GM21381 (cell line): ENCODE measurements at regions not wholly inside any gene's neighbourhood (a gene's known extent, or its start where the extent isn't known, plus 50 kb on each side); places are given as distances from the start of the nearest gene placed in this dataset.
"Not testable (repeated sequence)": the region's sequence is repeated elsewhere in the genome, so short reads cannot be mapped to it uniquely, and the experiment has no call there.

ENCODE experiments used
- ATAC-seq: cut with Tn5 transposase; IDR thresholded peaks from one replicate; pipeline ENCODE4 v1.9.1; 2021; ENCODE audit warnings: mild to moderate bottlenecking, moderate library complexity; ENCODE audit not compliant: unreplicated experiment

DNA sequence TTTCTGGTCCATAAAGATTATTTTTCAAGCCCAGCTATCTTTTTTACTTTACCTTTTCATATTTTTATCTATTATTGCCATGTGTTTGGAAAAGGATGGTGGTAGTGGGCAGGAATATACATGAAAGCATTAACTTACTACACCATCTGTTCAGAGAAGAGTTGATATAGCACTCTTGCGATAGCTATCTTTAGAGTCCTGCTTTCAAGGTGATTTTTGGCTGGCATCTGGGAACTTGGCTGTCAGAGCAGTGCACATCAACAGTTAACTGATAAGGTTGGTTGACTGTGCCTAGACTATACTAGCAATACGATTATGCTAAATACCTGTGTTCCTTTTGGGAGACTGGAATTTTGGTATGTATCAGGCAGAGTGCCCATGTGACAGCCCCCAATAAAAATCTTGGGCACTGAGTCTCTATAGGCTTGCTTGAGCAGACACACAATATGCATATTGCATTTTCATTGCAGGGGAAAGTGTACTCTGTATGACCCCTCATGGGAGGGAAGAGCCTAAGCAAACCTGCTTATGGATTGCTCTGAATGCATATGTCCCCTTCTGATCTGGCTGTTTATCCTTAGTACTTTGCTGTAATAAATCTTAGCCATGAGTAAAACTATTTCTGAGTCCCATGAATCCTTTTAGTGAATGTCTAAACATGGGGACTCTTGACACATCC is 227.6 kb upstream of the C9orf72 start:
- ATAC-seq: no peak

DNA sequence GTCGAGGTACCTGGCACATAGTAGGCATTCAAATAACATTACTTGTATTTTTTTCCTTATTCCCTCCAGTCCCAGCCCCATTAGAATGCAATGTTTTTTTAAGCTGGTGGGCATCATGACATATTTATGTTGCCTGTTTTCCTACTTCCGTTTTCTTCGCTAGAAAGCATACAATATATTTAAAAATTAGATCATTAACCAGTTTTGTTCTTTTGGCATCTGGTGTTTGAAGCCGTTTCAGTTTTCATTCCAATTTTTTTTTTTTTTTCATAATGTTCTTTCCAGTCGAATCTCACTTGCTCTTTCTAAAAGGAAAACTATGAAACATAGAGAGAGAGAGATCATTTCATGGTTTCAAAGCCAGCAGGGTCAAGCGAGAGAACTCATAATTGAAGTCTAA is 228.3 kb upstream of the C9orf72 start:
- no peak for ATAC-seq

DNA sequence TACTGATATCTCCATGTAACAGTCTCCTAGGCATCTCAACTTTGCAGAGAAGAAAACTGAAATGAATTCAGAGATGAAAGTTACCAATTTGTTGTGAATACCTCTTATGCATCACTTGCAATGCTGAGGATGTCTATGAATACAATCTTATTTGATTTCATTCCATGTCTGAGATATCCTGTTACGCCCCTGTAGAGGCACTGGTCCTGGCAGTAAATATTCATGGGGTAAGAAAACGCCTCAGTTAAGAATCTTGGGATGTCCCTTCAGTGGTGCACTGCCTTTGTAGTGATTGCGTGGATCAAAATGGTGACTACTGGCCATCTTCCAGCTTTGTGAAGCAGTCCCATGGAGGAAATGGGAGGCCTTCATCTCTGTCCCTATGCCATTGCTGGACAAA is 229.1 kb upstream of the C9orf72 start:
- ATAC-seq: no peak

DNA sequence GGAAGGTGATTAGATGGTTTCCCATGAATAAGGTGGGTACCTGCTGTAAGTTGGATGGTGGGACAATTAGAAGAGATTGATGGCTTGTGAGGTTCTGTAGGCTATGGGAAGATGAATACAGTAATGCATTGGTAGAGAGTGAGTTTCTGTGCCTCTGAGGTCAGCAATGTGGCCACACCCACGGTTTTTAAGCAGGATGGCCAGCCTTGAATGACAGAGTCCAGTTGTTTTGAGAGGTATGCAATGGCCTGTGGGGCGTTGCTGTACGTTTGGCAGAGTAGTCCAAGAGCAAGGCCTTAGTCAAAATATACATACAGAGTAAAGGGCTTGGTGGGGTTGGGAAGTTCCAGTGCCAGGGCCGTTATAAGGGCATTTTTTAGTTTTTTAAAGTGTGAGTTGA is 235.6 kb upstream of the C9orf72 start:
- no peak for ATAC-seq

DNA sequence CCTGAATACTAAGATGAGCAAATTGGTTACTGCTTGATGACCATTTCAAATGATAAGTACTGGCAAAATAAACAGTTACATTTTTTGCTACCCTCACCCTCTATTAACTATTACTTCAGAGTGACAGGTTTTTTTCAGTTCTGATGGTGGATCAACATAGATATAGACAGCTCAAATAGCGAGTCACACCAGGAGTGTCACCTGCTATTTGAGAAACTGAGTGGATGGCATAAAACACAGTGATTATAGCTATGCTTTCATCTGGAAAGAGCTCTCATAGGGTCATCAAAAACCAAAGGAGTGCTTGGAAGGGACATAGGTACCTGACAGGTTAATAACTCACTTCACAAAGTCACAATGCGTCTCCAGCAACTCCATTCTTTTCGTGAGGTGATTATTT is 244.5 kb upstream of the C9orf72 start:
- ATAC-seq: no peak

DNA sequence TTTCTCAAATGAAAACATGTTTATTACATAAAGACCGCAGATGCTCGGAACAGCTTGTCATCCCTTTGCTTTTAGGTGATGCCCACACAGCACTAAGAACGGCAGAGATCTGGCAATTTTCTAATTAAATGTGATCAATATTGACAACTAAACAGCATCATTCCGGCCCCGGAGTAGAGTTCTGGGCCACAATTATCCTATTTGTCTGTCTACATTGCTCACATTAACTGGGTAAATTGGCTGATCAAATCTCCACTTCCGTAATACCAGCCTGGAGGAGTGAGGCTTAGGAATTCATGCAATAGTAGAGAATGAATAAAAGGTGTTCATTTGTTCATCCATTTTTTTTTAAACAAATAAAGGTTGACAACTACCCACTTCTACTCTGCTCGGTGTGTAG is 245.1 kb upstream of the C9orf72 start:
- no peak for ATAC-seq

DNA sequence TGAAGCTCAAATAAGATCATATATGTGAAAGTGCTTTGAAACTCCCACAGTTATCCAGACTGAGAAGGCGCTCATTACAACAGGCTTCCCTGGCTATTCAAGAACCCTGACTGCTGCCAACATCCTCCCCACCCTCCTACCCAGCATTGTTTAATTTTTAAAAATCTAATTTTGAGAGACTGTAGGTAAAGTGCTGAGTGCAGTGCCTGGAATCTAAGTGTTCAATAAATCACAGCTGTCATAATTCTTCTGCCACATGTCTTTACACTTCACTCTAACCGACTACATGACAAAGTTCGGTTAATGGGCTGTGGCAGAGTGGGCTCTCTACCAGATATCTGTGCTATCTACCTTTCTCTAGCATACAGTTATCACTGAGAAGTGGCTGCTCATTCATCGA is 255.6 kb upstream of the C9orf72 start:
- no peak for ATAC-seq

DNA sequence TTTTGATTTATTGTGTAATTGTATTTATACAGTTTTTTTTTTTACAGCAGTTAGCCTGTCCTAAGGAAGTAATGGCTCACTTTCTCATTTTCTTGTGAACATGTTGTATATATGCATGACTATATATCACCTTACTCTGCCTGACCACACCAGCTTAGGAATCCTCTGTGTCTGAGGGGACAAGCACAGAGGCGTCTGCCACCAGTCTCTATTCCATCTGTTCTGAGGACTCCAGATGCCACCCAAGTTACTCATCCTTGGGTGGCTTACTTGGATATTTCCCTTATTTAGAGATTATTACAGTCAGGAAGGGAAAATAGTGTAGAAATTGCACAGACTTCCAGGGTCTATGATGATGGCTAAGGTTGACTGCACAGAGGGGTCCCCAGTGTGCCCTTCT is 256.3 kb upstream of the C9orf72 start:
- no peak for ATAC-seq

DNA sequence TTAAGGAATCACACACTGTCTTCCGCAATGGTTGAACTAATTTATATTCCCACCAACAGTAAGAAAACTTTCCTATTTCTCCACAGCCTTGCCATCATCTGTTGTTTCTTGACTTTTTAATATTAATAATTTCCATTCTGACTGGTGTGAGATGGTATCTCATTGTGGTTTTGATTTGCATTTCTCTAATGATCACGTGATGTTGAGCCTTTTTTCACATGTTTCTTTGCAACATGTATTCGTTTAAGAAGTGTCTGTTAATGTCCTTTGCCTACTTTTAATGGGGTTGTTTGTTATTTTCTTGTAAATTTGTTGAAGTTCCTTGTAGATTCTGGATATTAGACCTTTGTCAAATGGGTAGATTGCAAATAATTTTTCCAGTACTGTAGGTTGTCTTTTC is 258.8 kb upstream of the C9orf72 start:
- ATAC-seq: not testable (repeated sequence)

DNA sequence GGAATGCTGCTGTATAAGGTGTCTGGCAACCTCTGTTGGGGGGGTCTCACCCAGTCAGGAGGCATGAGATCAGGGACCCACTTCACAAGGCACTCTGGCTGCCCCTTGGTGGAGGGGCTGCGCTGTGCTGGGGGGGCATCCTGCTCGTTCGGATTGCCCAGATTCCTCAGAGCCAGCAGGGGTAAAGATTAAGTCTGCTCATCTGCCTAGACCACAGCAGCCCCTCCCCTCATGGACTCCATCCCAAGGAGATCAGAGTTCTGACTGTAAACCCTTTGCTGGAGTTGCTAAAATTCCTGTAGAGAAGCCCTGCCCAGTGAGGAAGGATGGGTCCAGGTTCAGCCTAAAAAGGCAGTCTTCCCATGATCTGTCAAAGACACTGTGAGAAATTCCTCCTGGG is 262.0 kb upstream of the C9orf72 start:
- ATAC-seq: no peak

DNA sequence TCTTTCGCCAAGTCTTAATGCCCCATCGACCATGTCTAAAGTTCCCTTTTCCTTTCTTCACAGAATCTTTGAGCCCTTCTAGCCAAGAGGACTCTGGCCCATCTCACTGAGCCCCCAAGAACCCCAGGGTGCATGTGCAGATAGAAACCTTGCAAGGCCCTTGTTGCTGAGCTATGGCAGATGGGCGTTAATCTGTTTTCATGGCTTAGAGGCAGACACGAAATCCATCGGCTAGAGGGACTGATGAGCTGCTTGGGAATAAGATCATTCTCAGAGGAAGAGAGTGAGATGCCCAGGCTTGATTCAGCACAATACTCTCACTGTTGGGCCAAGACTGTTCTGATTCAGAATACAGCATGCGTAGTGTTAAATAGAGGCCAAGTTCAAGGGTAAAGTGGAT is 262.5 kb upstream of the C9orf72 start:
- ATAC-seq: no peak

DNA sequence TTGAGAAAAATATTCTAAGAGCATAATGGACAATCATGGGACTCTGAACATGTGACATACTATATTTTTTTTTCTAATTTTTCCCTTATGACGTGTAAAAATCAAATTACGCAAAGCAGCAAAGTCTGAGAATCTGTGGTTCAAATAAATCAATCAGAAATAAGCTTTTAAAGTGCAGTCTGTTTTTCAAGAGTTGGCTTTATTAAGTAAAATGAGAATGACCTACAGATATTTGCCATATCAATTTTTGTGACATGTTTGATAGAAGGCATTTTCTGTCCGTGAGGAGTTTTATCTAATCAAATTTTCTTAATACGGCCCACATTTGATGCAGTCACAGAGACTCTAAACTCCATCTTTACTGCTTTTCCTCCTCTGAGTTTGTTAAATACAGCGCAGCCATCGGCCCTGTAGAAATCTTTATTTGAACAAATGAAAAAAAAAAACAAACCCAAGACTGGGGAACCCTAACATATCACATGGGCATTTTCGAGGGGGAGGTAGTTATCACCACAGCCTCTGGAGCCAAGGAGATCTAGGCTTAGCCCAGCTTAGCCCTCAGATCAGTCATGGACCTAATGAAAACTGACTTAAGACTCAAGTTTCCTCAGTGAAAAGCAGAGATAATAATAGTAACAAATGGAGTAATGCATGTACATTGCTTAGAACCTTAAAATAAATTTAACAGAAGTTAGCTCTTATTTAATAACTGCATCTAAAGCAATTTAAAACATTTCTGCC is 263.6 kb upstream of the C9orf72 start:
- no peak for ATAC-seq

DNA sequence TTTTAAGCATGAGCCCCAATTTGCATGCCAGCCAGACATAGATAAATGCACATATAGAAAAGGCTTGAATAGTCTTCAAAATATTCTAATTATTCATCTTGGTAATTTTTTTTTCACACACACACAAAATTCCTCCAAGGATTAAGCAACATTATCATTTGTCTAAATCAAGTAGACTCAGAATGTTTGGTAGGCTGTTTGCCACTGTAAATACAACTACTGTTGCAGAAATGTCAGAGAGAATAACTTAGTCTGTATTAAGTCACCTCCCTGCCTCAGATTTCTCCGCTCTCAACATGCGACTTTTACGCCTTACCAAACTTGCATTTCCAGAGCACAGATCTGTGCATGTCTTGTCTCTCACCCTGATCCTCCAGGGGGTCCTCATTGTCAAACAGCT is 265.6 kb upstream of the C9orf72 start:
- ATAC-seq: no peak

DNA sequence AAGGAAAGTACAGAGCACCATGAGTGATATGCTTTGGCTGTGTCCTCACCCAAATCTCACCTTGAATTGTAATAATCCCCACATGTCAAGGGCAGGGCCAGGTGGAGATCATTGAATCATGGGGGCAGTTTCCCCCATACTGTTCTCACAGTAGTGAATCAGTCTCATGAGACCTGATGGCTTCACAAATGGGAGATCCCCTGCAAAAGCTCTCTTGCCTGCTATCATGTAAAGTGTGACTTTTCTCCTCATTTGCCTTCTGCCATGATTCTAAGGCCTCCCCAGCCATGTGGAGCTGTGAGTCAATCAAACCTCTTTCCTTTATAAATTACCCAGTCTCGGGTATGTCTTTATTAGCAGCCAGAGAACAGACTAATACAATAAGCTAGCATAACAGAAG is 266.5 kb upstream of the C9orf72 start:
- ATAC-seq: not testable (repeated sequence)

DNA sequence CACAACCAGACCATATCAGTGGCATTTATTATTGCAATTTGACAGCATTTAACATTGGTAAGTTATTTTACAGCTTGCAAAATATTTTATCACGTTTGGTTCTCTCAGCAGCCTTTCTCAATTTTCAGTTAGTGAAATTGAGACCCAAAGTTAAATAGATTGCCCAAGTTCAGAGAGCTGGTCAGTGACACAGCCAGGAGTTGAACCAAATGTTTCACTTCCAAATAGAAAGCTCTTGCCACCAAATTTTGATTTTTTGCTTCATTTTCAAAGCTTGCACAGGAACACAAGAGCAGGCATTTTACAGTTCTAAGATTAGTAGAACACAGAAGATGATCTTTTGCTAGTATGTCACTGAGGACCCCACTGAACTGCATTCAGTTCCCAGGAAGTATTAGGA is 271.5 kb upstream of the C9orf72 start:
- no peak for ATAC-seq

DNA sequence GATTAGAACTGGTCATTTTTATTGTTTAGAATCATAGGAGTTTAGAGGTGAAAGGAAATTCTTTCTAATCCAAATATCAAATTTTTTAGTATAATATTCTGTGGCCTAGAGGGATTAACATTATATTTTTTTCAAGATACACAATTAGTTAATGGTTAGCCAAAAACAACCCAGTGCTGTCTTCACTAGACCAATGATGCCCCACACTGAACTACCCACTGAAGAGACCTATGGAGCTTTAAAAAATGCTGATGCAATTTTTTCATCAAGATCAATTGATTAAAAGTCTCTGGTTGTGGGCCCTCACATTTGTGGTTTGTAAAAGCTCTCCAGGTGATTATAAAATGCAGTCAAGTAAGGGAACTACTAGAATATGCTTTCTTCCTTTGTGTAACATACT is 274.1 kb upstream of the C9orf72 start:
- ATAC-seq: no peak

DNA sequence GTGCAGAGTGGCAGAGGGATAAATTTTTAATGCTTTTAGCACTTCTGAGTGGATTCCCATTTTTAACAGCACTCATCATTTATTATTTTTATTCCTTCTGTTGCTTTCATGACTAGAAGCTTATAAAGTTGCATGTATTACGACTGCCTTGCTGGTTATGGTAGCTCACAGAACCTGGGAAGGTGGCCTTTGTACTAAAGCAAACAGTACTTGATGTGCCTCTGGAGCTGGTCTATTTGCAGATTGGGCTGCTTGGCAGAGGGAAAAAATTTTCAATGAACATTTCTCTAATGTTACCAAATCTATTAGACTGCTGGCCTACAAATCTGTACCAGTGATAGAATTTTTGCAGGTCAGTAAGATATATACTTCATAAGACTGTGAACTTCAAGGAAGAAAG is 274.5 kb upstream of the C9orf72 start:
- no peak for ATAC-seq

DNA sequence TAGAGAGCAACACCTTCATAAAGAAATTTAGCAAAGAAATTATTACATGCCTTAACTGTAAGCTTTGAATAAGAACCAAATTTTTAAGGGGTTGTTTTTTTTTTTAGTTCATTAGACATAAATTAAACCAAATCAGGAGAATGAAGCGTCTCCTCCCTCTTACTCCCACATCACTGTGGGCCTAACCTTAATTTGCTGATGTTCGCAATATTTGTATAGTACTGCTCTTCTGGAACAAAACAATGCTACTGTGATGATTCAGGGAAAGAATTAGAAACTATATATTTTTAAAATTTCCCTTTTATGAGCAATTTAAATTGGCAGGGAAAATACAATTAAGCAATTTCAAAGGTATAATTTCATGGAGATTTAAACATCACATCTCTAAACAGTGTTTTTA is 275.0 kb upstream of the C9orf72 start:
- ATAC-seq: no peak

DNA sequence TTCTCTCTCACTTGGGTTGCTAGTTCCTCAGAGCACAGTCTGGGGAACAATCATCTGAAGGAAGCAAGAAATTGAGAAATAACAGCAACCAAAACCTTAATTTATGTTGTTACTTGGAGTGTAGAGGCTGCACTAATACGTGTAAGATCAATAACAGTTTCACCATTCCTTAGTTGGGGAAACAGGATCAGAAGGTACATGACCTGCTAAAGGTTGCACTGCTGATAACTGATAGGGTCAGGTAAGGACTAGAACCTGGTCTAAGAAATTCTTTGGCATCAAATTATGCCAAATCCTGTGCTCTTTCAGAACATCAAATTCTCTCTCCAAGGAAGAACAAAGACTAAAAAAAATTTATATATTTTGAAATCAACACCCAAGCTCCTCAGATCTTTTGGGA is 278.6 kb upstream of the C9orf72 start:
- no peak for ATAC-seq

DNA sequence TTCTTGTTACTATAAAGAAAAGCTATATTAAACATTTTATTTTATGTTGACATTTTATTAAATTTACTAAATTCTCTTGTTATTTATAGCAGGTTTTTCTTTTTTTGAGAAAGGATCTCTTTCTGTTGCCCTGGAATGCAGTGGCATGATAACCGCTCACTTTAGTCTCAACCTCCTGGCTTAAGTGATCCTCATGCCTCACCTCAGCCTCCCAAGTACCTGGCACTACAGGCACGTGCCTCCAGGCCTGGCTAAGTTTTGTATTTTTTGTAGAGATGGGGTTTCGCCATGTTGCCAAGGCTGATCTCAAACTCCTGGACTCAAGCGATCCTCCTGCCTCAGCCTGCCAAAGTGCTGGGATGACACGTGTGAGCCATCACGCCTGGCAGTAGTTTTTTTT is 280.2 kb upstream of the C9orf72 start:
- no peak for ATAC-seq

DNA sequence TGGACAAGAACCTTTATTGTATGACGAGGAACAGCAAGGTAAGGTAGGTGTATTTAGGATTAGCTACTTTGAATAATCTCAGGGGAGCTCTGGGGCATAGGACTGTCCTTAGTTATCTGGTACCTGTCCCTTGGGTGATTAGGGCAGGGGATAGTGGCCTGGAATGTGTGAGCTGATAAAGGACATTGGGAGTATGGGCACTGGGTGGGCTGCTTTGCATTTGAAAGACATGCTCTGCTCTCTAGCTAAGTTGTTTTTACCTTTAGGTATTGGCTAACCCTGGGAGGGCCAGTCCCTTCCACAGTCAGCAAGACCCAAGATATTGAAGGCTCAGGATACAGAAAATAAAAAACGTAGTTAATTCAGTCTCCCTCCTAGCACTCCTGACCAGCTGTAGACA is 282.8 kb upstream of the C9orf72 start:
- no peak for ATAC-seq

DNA sequence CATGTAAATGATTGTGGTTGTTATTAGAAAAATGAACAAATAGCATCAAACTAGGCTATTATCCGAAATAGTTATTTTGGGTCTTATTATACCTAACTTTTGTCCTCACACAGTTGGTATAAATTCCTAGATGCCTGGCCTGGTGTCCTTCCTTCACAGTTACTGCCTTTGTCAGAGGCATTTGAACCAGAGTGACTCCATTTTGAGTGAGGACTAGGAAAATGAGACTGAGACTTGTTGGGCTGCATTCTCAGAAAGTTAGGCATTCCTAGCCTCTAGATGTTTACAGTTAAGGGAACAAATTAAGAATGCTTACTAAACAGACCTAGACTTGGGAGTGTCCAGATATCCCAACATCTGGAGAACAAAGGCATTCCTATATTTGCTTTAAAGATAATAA is 283.5 kb upstream of the C9orf72 start:
- no peak for ATAC-seq

DNA sequence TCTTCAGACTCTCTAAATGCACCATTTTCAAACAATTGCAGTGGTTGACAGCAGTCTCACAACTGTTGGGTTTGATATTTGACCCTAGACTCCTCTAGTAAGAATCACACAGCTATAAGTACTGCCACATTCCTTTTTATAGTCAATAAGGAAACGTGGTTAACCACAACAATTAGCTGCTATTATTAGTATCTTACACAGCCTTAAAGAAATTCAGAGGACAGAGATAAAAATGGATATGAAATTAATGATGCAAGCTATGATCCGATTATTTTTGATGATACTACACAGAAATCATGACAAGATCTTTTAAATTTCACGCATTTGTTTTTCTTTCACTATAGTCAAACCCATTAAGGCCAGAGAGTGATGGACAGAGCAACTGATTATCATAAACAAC is 288.6 kb upstream of the C9orf72 start:
- no peak for ATAC-seq
